HepG2 (cell line): ENCODE measurements at regions not wholly inside any gene's neighbourhood (a gene's known extent, or its start where the extent isn't known, plus 50 kb on each side); places are given as distances from the start of the nearest gene placed in this dataset.

Source experiments
- ATAC-seq: fragments of 200-7000 bp; cut with Tn5 transposase; 3 replicates; pipeline ENCODE4 v1.9.1; 2020; ENCODE audit warnings: mild to moderate bottlenecking, moderate library complexity
- BruUV-seq: library from RNA; stranded (reverse); fragments of 400-500 nt; replicated peaks from 2 replicates; lab custom pipeline; 2021; lab: Mats Ljungman, UMichigan
- CTCF ChIA-PET: fragments of 300-600 bp; formaldehyde crosslinking; extraction: SDS; loops from one replicate; lab custom pipeline; 2021; ENCODE audit warnings: low total read pairs, inconsistent platforms, low intra/inter-chr PET ratio; lab: Yijun Ruan, JAX
- POLR2A ChIA-PET: fragments of 350-600 bp; sonication (Branson Sonifier 250); formaldehyde crosslinking; loops from one replicate; lab custom pipeline; 2020; ENCODE audit warnings: antibody characterized with exemption, inconsistent platforms; lab: Yijun Ruan, JAX
- DNase-seq: peaks from one replicate; pipeline ENCODE4 v3.0.0-alpha.2; 2015; ENCODE audit warnings: low spot score
- FAIRE-seq: peaks from 3 replicates; lab custom pipeline; 2011; peaks lifted over from hg19 to GRCh38; lab: Jason Lieb, UNC
- H2AFZ ChIP-seq: one replicate; pipeline ENCODE4 v1.6.1; 2011; ENCODE audit warnings: low read length, inconsistent platforms
- H3K27ac ChIP-seq: fragments of 300-600 bp; 3 replicates; pipeline ENCODE4 v1.8.0; 2011; ENCODE audit warnings: mixed run types, mild to moderate bottlenecking, mixed read lengths, low read length, inconsistent platforms; ENCODE audit not compliant: insufficient read depth; ENCODE audit errors: extremely low read length
- H3K27me3 ChIP-seq, 2 experiments: fragments of 200-600 bp in 1 of 2; 2 replicates in 1 of 2; 3 replicates in 1 of 2; pipeline versions ENCODE4 v1.6.0 to v1.8.0; 2011; ENCODE audit warnings: low read length in 2 of 2, mild to moderate bottlenecking in 2 of 2, moderate library complexity in 2 of 2, inconsistent platforms in 1 of 2; ENCODE audit not compliant: insufficient read depth in 2 of 2, control insufficient read depth in 1 of 2
- H3K36me3 ChIP-seq, 2 experiments: fragments of 200-600 bp in 1 of 2; replicated peaks in 1 of 2; 2 replicates in 1 of 2; 3 replicates in 1 of 2; pipeline versions ENCODE4 v1.5.1 to v1.8.0; 2011; ENCODE audit warnings: low read length in 2 of 2, inconsistent platforms in 1 of 2; ENCODE audit not compliant: insufficient read depth in 2 of 2, control insufficient read depth in 1 of 2
- H3K4me1 ChIP-seq: 2 replicates; pipeline ENCODE4 v1.5.1; 2012; ENCODE audit warnings: low read length, inconsistent platforms; ENCODE audit not compliant: insufficient read depth
- H3K4me2 ChIP-seq: 2 replicates; pipeline ENCODE4 v1.6.0; 2011; ENCODE audit warnings: low read depth, low read length, inconsistent platforms
- H3K4me3 ChIP-seq, 3 experiments: fragments of 200-600 bp in 1 of 3; sonication (generic), shearing (Covaris generic) in 1 of 3; replicated peaks in 1 of 3; 2 replicates each; pipeline ENCODE4 v1.5.1; 2011 to 2016; ENCODE audit warnings: low read length in 3 of 3, inconsistent platforms in 2 of 3, low read depth in 2 of 3, mild to moderate bottlenecking in 2 of 3, control low read depth in 1 of 3, mixed read lengths in 1 of 3; ENCODE audit not compliant: insufficient read depth in 1 of 3
- H3K79me2 ChIP-seq: one replicate; pipeline ENCODE4 v1.6.1; 2011; ENCODE audit warnings: low read length, inconsistent platforms; ENCODE audit not compliant: insufficient read depth
- H3K9ac ChIP-seq: 2 replicates; pipeline ENCODE4 v1.6.0; 2011; ENCODE audit warnings: mild to moderate bottlenecking, low read depth, low read length, inconsistent platforms; ENCODE audit not compliant: insufficient read depth
- H3K9me3 ChIP-seq: 2 replicates; pipeline ENCODE4 v1.5.1; 2012; ENCODE audit warnings: mild to moderate bottlenecking, low read length
- H4K20me1 ChIP-seq: 2 replicates; pipeline ENCODE4 v1.6.0; 2011; ENCODE audit warnings: inconsistent platforms, mild to moderate bottlenecking, low read length, moderate library complexity; ENCODE audit not compliant: insufficient read depth
- DBP ChIP-seq: sonication (generic); formaldehyde crosslinking; IDR thresholded peaks from 2 replicates; pipeline ENCODE4 v1.4.0; 2020; ENCODE audit warnings: missing genetic modification reagents; ENCODE audit errors: not compliant biosample characterization
- JUNB ChIP-seq: sonication (generic); formaldehyde crosslinking; IDR thresholded peaks from 2 replicates; pipeline ENCODE4 v1.8.0; 2022; ENCODE audit warnings: missing genetic modification reagents, mild to moderate bottlenecking, borderline replicate concordance
- KDM1A ChIP-seq: IDR thresholded peaks from 2 replicates; pipeline ENCODE4 v1.6.1; 2016; ENCODE audit warnings: missing compliant biosample characterization
- KLF11 ChIP-seq: IDR thresholded peaks from 2 replicates; pipeline ENCODE4 v1.6.1; 2016; ENCODE audit warnings: missing compliant biosample characterization
- LBX2 ChIP-seq: sonication (generic); formaldehyde crosslinking; IDR thresholded peaks from 2 replicates; pipeline ENCODE4 v1.5.0; 2020; ENCODE audit warnings: missing genetic modification reagents, mild to moderate bottlenecking, borderline replicate concordance
- PITX1 ChIP-seq: sonication (generic); formaldehyde crosslinking; IDR thresholded peaks from 2 replicates; pipeline ENCODE4 v1.5.1; 2020; ENCODE audit warnings: mild to moderate bottlenecking, missing genetic modification reagents
- SATB2 ChIP-seq: sonication (generic); formaldehyde crosslinking; IDR thresholded peaks from 2 replicates; pipeline ENCODE4 v1.5.0; 2020; ENCODE audit warnings: missing genetic modification reagents
- SMARCE1 ChIP-seq: fragments of 450-650 bp; IDR thresholded peaks from 2 replicates; pipeline ENCODE4 v1.6.1; 2017; ENCODE audit warnings: borderline replicate concordance
- SNAI1 ChIP-seq: sonication (generic); formaldehyde crosslinking; IDR thresholded peaks from 2 replicates; pipeline ENCODE4 v1.5.0; 2020; ENCODE audit warnings: mild to moderate bottlenecking, missing genetic modification reagents, borderline replicate concordance
- ZNF138 ChIP-seq: sonication (generic); formaldehyde crosslinking; IDR thresholded peaks from 2 replicates; pipeline ENCODE4 v1.5.0; 2020; ENCODE audit warnings: mild to moderate bottlenecking, low read depth, missing genetic modification reagents
- ZNF564 ChIP-seq: sonication (generic); formaldehyde crosslinking; IDR thresholded peaks from 2 replicates; pipeline ENCODE4 v1.8.1; 2023; ENCODE audit warnings: mild to moderate bottlenecking, missing genetic modification reagents
- ZNF83 ChIP-seq: sonication (generic); formaldehyde crosslinking; IDR thresholded peaks from 2 replicates; pipeline ENCODE4 v1.4.0; 2020; ENCODE audit warnings: missing genetic modification reagents, mild to moderate bottlenecking, borderline replicate concordance
- WGBS: methylation state at CpG from one replicate; pipeline ENCODE4 v1.1.6; 2017; ENCODE audit warnings: low lambda C conversion rate; 5-methylcytosine and 5-hydroxymethylcytosine counted together
- in situ Hi-C: cut with HindIII; loops from 2 replicates; pipeline ENCODE4 v1.10.0; 2017; ENCODE audit warnings: low pct_unique_long_range_greater_than_20kb; ENCODE audit not compliant: extremely low pct_ligation_motif_present
- intact Hi-C: fragments of 100-400 bp; cut with micrococcal nuclease; formaldehyde crosslinking; loops from one replicate; pipeline ENCODE4 v1.10.0; 2022; ENCODE audit not compliant: unreplicated experiment

- no peak for FAIRE-seq
- Histone ChIP-seq H3K4me3 (no peak overlapping the region), H2AFZ (no peak overlapping the region), H3K79me2 (no peaks in the 10 kb centered on the region), H3K36me3 (no peaks in the 10 kb centered on the region), H3K4me2 (no peak overlapping the region), H3K9ac (no peak overlapping the region), H3K4me1 (no peaks in the 10 kb centered on the region), H3K27me3 (no peaks in the 10 kb centered on the region), H3K27ac (no peak overlapping the region), H4K20me1 (no peaks in the 10 kb centered on the region), H3K9me3 (no peaks in the 10 kb centered on the region)
- BruUV-seq: no TSS peak
- TF ChIP-seq LBX2 (CRISPR knock-in tag) (no peak), KDM1A (CRISPR knock-in tag) (no peak), SATB2 (CRISPR knock-in tag) (no peak), KLF11 (CRISPR knock-in tag) (no peak), DBP (CRISPR knock-in tag) (no peak), JUNB (CRISPR knock-in tag) (no peak), ZNF83 (CRISPR knock-in tag) (no peak)
- ATAC-seq: no peak
- POLR2A ChIA-PET: no interaction called here
- no peak for DNase-seq
- in situ Hi-C loops (no loop called here), intact Hi-C loops (loop anchor here (10.0 kb wide), 1 partner anchor 1622 kb away; no protein-coding TSS in a partner anchor)
- WGBS: 10% methylated on average over 2 of the region's 2 CpGs
- CTCF ChIA-PET: no interaction called here
Measured at GRCh38 chr16:63302811-63303210, 1266.6 kb upstream of the CDH8 start.

- no peak for ATAC-seq
- no TSS peak for BruUV-seq
- FAIRE-seq: no peak
- Histone ChIP-seq H3K4me2 (no peak overlapping the region), H3K9me3 (no peaks in the 10 kb centered on the region), H2AFZ (no peak overlapping the region), H3K4me1 (no peaks in the 10 kb centered on the region), H4K20me1 (no peaks in the 10 kb centered on the region), H3K4me3 (no peak overlapping the region), H3K36me3 (no peaks in the 10 kb centered on the region), H3K27me3 (no peaks in the 10 kb centered on the region), H3K79me2 (no peaks in the 10 kb centered on the region), H3K9ac (no peak overlapping the region), H3K27ac (no peak overlapping the region)
- TF ChIP-seq SMARCE1 (no peak), PITX1 (no peak), ZNF138 (CRISPR knock-in tag) (no peak), ZNF564 (CRISPR knock-in tag) (no peak), SNAI1 (no peak)
- in situ Hi-C loops (no loop called here), intact Hi-C loops (loop anchor here (10.0 kb wide), 1 partner anchor 1623 kb away; no protein-coding TSS in a partner anchor)
- ChIA-PET CTCF (no interaction called here), POLR2A (no interaction called here)
- no peak for DNase-seq
- WGBS: 0% methylated on average over 1 of the region's 1 CpG
Measured at GRCh38 chr16:63301349-63301748, 1265.1 kb upstream of the CDH8 start.
